SK-N-MC (cell line): ENCODE measurements at regions not wholly inside any gene's neighbourhood (a gene's known extent, or its start where the extent isn't known, plus 50 kb on each side); places are given as distances from the start of the nearest gene placed in this dataset.

Experiments
- DNase-seq: peaks from one replicate; pipeline ENCODE4 v3.0.0-alpha.2; 2011; ENCODE audit warnings: low read depth, low spot score
- H3K27ac ChIP-seq: fragments of 200-600 bp; sonication (generic); 2 replicates; pipeline ENCODE4 v1.5.1; 2016; ENCODE audit warnings: mixed run types
- H3K36me3 ChIP-seq: fragments of 200-600 bp; sonication (generic); 2 replicates; pipeline ENCODE4 v1.6.1; 2017; ENCODE audit warnings: antibody characterized with exemption, low read length, mixed read lengths; ENCODE audit not compliant: insufficient read depth
- H3K4me3 ChIP-seq: fragments of 200-600 bp; sonication (generic); 2 replicates; pipeline ENCODE4 v1.5.1; 2016
- H3K9ac ChIP-seq: fragments of 200-600 bp; sonication (generic); 2 replicates; pipeline ENCODE4 v1.8.0; 2017; ENCODE audit warnings: mixed run types, mixed read lengths; ENCODE audit not compliant: insufficient read length
- H3K9me3 ChIP-seq: fragments of 200-600 bp; sonication (generic); 2 replicates; pipeline ENCODE4 v1.6.1; 2017; ENCODE audit warnings: low read depth, mild to moderate bottlenecking, antibody characterized with exemption, low read length, moderate library complexity, mixed read lengths
- EZH2 ChIP-seq: fragments of 200-600 bp; sonication (generic); IDR thresholded peaks from one replicate; pipeline ENCODE4 v1.6.1; 2017; ENCODE audit warnings: antibody characterized with exemption
- FOXP2 ChIP-seq: optimal IDR thresholded peaks from 2 replicates; pipeline ENCODE3; 2011; ENCODE audit warnings: mild to moderate bottlenecking, moderate library complexity; ENCODE audit not compliant: insufficient read depth; ENCODE audit errors: extremely low read length, control extremely low read depth
- POLR2AphosphoS5 ChIP-seq: IDR thresholded peaks from 2 replicates; pipeline ENCODE4 v1.6.1; 2012; ENCODE audit warnings: mild to moderate bottlenecking, low read depth, low read length, borderline replicate concordance

DNA sequence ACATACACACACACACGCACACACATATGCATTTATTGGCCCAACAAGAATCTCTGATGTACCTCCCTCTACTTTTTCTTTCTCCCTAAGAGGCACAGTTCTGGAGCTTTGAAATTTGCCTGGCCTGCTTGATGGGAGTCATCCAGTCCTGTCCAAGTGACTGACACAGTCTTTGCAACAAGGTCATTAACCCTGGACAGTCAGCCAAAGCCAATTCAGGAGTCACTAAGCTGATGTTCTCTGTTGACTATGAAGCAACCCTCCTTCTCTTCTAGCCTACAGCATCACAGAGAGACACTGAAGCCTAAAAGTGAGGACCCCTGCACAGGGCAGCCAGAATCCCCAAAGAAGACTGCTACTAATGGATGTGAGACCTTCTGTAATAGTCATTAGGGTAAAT is 123.1 kb downstream of the HHIPL2 start:
- H3K36me3 ChIP-seq = no peaks in the 10 kb centered on the region
- no peak for DNase-seq
- no peak overlapping the region for H3K9ac ChIP-seq
- H3K9me3 ChIP-seq = no peaks in the 10 kb centered on the region
- no peak overlapping the region for H3K27ac ChIP-seq
- no peak overlapping the region for H3K4me3 ChIP-seq
- TF ChIP-seq POLR2AphosphoS5 = no peak

GRCh38 chr1:222421380-222421779 is 126.5 kb downstream of the HHIPL2 start:
- TF ChIP-seq FOXP2 (no peak), EZH2 (no peak), POLR2AphosphoS5 (no peak)
- Histone ChIP-seq H3K36me3 (no peaks in the 10 kb centered on the region), H3K9ac (no peak overlapping the region), H3K4me3 (no peak overlapping the region), H3K27ac (no peak overlapping the region), H3K9me3 (no peaks in the 10 kb centered on the region)
- DNase-seq = no peak

GRCh38 chr1:222420633-222421032 is 127.3 kb downstream of the HHIPL2 start:
- Histone ChIP-seq H3K4me3 (no peak overlapping the region), H3K27ac (no peak overlapping the region), H3K36me3 (no peaks in the 10 kb centered on the region), H3K9ac (no peak overlapping the region), H3K9me3 (no peaks in the 10 kb centered on the region)
- no peak for DNase-seq
- TF ChIP-seq EZH2 = no peak
- TF ChIP-seq FOXP2 = no peak

DNA sequence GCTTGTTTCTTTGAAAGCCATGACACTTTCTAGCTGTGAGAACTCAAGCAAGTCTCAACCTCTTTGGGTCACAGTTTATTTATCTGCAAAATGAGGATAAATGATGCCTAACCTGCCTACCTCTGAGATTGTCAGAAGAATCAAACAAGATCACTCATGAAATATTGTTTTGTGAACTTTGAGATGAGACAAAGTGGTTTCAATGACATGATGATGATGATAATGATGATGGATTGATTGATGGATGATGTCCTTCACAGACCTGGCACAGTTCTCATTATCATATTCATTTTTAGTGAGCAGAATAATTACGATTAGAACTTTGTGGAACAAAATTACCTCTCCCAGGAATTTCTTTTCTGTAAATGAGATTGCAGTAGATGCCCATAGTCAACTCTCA is 129.2 kb downstream of the HHIPL2 start:
- H3K36me3 ChIP-seq = no peaks in the 10 kb centered on the region
- DNase-seq = no peak
- TF ChIP-seq EZH2 = no peak
- no peak for TF ChIP-seq POLR2AphosphoS5
- no peak for TF ChIP-seq FOXP2
- H3K27ac ChIP-seq = no peak overlapping the region
- H3K4me3 ChIP-seq = no peak overlapping the region
- H3K9ac ChIP-seq = no peak overlapping the region
- no peaks in the 10 kb centered on the region for H3K9me3 ChIP-seq

DNA sequence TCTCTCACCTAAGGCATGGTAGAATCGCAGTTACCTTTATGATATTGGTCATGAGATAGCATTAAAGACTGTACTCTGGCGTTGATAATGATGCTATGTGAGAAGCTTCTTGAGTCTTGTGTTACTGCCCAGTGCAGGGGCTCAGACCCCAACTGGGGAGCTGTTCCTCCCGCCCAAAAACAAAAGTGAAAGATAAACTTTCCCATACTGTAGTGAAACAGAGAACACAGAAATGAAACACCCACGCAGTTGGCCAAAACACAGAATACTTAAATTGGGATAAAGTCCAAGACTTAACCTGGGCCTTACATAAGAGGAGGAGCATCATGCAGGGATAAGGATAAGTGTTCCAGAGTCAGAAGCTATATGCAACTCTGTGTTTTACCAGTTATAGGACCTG is 130.6 kb downstream of the HHIPL2 start:
- no peak for TF ChIP-seq EZH2
- TF ChIP-seq POLR2AphosphoS5 = no peak
- TF ChIP-seq FOXP2 = no peak

GRCh38 chr1:222416001-222416791 is 131.7 kb downstream of the HHIPL2 start:
- Histone ChIP-seq H3K9ac (no peak overlapping the region), H3K36me3 (no peaks in the 10 kb centered on the region), H3K27ac (no peak overlapping the region), H3K9me3 (no peaks in the 10 kb centered on the region), H3K4me3 (no peak overlapping the region)
- no peak for DNase-seq
- TF ChIP-seq POLR2AphosphoS5 = no peak
- no peak for TF ChIP-seq FOXP2
- no peak for TF ChIP-seq EZH2

More for the DNA sequence above, 130.6 kb downstream of the HHIPL2 start:
- Histone ChIP-seq H3K9ac (no peak overlapping the region), H3K9me3 (no peaks in the 10 kb centered on the region), H3K27ac (no peak overlapping the region), H3K4me3 (no peak overlapping the region), H3K36me3 (no peaks in the 10 kb centered on the region)
- DNase-seq = no peak

GRCh38 chr1:222415441-222415840 is 132.5 kb downstream of the HHIPL2 start:
- no peak overlapping the region for H3K27ac ChIP-seq
- no peak overlapping the region for H3K4me3 ChIP-seq
- no peaks in the 10 kb centered on the region for H3K36me3 ChIP-seq
- H3K9me3 ChIP-seq = no peaks in the 10 kb centered on the region
- H3K9ac ChIP-seq = no peak overlapping the region
- no peak for TF ChIP-seq EZH2
- no peak for TF ChIP-seq FOXP2
- TF ChIP-seq POLR2AphosphoS5 = no peak
- no peak for DNase-seq

GRCh38 chr1:222413991-222414549 is 133.8 kb downstream of the HHIPL2 start:
- H3K9ac ChIP-seq = no peak overlapping the region
- no peaks in the 10 kb centered on the region for H3K36me3 ChIP-seq
- TF ChIP-seq POLR2AphosphoS5 = no peak
- no peaks in the 10 kb centered on the region for H3K9me3 ChIP-seq
- no peak overlapping the region for H3K27ac ChIP-seq
- DNase-seq = no peak
- H3K4me3 ChIP-seq = no peak overlapping the region

- Histone ChIP-seq H3K4me3 (no peak overlapping the region), H3K36me3 (no peaks in the 10 kb centered on the region), H3K9me3 (no peaks in the 10 kb centered on the region), H3K9ac (no peak overlapping the region), H3K27ac (no peak overlapping the region)
- no peak for DNase-seq
- TF ChIP-seq EZH2 = no peak
- no peak for TF ChIP-seq POLR2AphosphoS5
- TF ChIP-seq FOXP2 = no peak
These were observed 134.5 kb downstream of the HHIPL2 start for GRCh38 chr1:222413436-222413835.
